ENCODE measurements at regions not wholly inside any gene's neighbourhood (a gene's known extent, or its start where the extent isn't known, plus 50 kb on each side); places are given as distances from the start of the nearest gene placed in this dataset.
"Not testable (repeated sequence)": the region's sequence is repeated elsewhere in the genome, so short reads cannot be mapped to it uniquely, and the experiment has no call there.

DNA sequence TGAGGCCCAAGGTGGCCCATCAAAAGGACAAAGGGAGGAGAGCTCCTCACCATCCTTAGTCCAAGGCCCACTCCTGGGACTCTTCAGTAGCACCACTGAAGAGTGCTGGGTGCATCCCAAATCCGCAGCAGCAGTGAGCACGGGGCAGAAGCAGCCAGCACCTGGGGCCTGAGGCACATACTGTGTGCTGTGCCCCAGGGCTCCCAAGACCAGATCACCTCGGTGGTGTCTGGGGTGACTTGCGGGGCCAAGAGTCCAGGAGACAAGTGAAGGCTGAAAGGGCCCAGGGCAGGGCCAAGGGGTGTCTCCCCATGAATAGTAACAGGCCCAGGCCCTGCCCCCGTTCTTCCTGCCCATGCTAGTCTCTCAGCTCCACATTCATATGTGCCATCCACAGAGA, 59.9 kb upstream of the INSIG1 start:
- DNase-seq (ENCODE audit: low read depth, low spot score): no peak
- H3K36me3 ChIP-seq (ENCODE audit: insufficient read depth, low read length): no peaks in the 10 kb centered on the region
- H3K9me3 ChIP-seq (ENCODE audit: low read depth, low read length): no peaks in the 10 kb centered on the region
- no peak overlapping the region for H3K4me3 ChIP-seq
- H3K27ac ChIP-seq: no peak overlapping the region
- no peak overlapping the region for H3K9ac ChIP-seq (ENCODE audit: insufficient read length)
- TF ChIP-seq FOXP2 (optimal IDR thresholded peaks at IDR 0.05; ENCODE audit: control extremely low read depth, extremely low read length, insufficient read depth) (no peak), POLR2AphosphoS5 (IDR thresholded peaks at IDR 0.05; ENCODE audit: borderline replicate concordance, low read depth, low read length) (no peak), EZH2 (IDR thresholded peaks at IDR 0.05) (no peak)

DNA sequence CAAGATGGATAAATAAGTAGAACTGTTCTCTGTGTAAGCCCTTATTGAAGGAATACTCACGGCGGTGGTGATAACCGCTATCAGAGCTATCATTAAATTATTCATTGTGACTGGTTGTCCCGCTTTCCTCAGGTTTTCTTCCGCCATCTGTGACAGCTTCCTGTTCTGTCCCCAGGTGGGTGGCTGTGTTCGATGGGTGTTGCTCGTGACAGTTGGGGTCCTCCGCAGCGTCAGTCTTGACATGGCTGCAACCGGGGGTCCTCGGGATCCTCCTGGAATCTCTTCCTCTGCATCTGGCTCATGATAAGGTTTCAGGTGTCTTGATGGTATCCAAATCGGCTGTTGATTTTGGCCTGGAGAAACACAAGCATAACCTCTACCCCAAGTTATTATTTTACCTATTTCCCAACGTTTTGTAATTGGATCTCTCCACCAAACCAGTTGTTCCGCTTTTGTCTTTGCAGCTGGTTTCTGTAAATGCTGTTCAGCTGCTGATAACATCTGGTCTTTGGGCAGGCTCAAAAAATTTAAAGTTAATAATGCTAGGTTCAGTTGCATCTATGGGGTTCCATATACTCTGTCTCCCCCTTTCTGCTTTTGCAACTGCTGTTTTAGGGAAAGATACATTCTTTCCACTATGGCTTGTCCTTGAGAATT, 58.1 kb upstream of the INSIG1 start:
- not testable (repeated sequence) for H3K4me3 ChIP-seq; H3K36me3 ChIP-seq (ENCODE audit: insufficient read depth, low read length); H3K9ac ChIP-seq (ENCODE audit: insufficient read length); H3K9me3 ChIP-seq (ENCODE audit: low read depth, low read length); H3K27ac ChIP-seq; DNase-seq (ENCODE audit: low read depth, low spot score)

DNA sequence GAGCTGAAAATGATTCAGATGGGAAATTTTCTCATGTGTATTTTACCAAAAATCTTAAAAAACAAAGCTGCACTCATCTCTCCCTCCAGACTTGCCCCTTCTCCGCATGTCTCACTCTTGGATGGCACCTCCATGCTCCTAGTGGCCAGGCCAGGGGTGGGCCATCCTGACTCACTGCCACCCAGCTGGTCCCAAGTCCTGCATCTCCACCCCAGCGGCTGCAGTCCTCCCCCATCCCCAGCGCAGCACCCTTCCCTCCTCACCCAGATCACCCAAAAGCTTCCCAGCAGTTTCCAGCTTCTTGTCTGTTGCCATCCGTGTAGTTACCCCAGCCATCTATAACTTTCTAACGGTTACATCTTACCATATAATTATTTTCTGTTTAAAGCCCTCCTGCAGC, 53.0 kb upstream of the INSIG1 start:
- DNase-seq (ENCODE audit: low read depth, low spot score): no peak
- H3K27ac ChIP-seq: no peak overlapping the region
- H3K9me3 ChIP-seq (ENCODE audit: low read depth, low read length): no peaks in the 10 kb centered on the region
- no peak overlapping the region for H3K9ac ChIP-seq (ENCODE audit: insufficient read length)
- no peak for TF ChIP-seq EZH2 (IDR thresholded peaks at IDR 0.05)
- no peak for TF ChIP-seq FOXP2 (optimal IDR thresholded peaks at IDR 0.05; ENCODE audit: control extremely low read depth, extremely low read length, insufficient read depth)
- no peak for TF ChIP-seq POLR2AphosphoS5 (IDR thresholded peaks at IDR 0.05; ENCODE audit: borderline replicate concordance, low read depth, low read length)
- no peaks in the 10 kb centered on the region for H3K36me3 ChIP-seq (ENCODE audit: insufficient read depth, low read length)
- no peak overlapping the region for H3K4me3 ChIP-seq

DNA sequence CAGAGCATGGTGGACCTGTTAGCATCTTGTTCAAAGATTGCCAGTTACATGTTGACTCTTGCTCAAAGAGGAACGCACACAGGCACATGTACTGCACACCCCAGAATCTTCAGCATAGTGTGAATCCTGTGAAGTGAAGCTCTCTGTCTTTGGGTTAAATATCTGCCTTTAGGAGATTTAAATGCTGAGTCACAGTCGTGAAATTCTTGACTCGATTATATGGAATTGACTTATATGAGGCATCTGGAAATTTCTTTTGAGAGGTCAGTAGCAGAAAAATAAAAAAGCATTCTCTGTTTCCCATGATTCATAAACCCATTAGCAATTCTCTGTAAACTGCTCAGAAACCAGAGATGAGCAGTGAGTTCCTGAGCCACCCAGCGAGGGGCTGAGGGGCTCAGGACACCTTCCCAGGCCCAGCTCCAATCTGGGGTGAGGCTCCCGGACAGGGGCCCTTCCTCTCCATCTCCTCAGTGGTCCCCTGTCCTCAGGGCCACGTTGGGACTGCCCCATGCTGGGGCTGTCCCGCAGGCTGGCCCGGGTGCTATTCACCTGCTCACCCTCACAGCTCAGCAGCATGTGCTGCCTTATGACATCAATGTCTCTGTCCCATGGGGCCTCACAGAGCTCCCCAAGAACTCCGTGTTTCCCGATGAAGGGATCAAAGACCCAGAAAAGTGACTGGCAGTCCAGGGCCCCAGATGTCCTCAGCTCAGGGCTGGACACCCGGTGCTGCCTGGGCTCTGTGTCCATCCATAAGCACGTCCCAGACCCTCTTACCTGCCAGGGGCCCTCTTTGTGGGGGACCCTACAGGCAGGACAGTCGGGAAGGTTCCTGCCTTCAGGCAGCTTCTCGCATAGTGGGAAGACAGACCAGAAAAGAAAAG, 50.0 kb upstream of the INSIG1 start:
- Histone ChIP-seq H3K36me3 (ENCODE audit: insufficient read depth, low read length) (no peaks in the 10 kb centered on the region), H3K4me3 (no peak overlapping the region), H3K9ac (ENCODE audit: insufficient read length) (no peak overlapping the region), H3K9me3 (ENCODE audit: low read depth, low read length) (no peaks in the 10 kb centered on the region), H3K27ac (no peak overlapping the region)
- TF ChIP-seq FOXP2 (optimal IDR thresholded peaks at IDR 0.05; ENCODE audit: control extremely low read depth, extremely low read length, insufficient read depth) (no peak), EZH2 (IDR thresholded peaks at IDR 0.05) (no peak), POLR2AphosphoS5 (IDR thresholded peaks at IDR 0.05; ENCODE audit: borderline replicate concordance, low read depth, low read length) (no peak)
- DNase-seq (ENCODE audit: low read depth, low spot score): no peak

Data from SK-N-MC (cell line).